ENCODE measurements at regions not wholly inside any gene's neighbourhood (a gene's known extent, or its start where the extent isn't known, plus 50 kb on each side); places are given as distances from the start of the nearest gene placed in this dataset.

DNA sequence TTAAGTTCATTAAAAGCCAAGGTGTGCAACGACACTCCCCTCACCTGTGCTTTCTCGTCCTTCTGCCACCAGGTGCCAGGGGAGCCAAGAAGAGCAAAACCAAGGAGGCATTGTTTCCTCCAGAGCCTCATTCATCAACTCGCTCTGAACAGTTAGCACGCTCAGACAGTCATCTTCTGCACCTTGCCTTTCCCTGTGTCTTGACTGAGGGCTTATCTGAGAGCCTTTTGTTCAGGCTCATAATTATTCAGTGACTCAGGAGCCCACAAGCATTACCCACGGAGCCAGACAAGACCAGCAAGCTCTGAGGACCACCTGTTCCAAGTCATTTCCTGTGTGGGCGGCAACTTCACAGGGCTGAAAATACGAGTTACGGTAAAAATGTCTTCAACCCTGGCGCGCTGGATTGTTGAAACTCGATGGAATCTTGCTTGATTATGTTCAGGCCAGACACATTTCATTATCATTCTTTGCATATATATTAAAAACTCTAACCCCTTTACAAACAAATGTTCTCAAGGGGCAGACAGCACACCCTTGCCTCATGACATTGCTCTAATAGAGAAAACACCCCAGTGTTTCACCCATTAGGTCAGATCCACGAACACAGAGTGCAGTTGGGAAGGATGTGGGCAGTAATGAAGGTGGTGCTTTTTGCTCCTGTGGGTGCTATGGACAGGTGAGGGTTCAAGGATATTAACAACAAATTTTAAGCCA lies 89.7 kb upstream of the RUNX1 start:
- no peak for DNase-seq

DNA sequence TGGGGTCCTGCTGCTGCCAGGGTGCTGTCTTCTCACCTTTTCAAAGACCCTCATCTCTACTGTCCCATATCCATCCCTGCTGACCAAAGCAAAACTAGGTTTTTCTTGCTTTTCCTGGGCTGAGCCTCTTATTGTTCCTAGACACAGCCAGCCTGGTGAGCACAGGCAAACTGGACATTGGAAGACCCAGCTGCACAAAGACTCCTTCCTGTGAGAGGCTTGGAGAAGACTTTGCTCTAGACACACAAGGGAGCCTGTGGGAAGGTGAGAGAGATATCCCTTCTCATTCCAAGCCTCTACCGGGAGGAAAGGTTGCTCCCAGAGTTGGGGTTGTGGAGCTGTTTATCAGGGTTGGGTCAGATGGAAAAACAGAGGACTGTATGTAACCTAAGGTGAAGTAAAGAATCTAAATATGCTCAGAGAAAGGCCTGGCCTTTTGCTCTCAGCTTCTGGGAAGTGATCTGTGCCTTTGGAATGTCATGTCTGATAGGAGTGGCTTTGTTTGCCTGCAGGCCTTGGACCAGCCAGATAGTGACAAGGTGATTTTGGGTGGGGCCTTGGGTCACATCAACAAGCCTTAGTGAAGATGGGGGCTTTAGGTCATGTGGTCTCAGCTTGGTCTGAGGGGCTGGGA lies 87.6 kb upstream of the RUNX1 start:
- no peak for DNase-seq

DNA sequence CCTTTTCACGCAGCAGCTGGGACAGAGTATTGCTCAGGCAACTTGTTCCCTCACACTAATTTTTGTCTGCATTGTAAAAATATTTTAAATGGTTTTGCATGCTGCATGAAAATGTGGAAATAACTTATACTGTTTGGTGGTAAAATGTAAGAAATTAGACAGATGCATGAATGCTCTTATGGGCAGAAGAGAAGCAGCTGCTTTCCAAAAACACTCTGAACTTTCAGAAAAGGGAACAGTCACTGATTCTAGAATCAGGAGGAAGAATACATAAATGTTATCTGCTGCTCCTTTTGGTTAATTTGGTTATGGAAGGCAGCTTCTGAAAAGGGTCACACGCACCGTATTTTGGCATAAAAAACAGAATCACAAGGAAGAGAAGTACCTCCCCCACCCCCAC lies 87.0 kb upstream of the RUNX1 start:
- no peak for DNase-seq

DNA sequence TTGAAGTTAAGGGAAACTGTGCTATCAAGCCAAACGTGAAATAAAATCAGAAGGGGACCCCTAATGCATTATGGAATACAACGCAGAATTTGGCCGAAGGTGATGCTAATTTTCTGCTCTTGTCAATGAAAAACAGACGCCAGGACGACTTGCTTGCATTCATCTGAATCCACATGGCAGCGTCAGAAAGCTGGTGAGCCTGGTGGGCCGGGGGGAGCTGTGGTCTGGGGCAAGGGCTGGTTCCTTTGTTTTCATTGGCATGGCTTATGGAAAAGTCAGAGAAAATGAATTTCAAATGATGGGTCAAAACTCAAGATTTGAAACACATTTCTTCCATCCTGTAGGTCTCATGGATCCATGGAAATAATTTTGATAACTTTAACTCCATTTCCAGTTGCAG lies 86.4 kb upstream of the RUNX1 start:
- DNase-seq: no peak

DNA sequence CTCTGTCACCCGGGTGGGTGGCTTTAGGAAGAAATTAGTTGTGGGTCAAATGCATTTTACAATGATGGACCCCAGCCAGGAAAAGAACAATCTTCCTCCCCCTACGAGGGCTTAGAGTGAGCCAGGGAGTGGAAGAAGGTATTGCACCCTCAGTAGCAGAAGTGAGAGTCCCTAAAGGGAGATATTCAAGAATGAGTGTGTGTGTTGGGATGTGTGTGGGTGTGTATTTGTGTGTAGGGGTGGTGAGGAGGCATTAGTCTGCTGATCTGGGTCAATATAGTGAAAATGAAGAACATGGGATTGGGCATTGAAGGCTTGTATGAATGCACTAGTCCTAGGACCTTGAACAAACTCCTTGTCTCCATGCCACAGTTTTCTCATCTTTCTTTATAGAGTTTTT lies 85.2 kb upstream of the RUNX1 start:
- no peak for DNase-seq

DNA sequence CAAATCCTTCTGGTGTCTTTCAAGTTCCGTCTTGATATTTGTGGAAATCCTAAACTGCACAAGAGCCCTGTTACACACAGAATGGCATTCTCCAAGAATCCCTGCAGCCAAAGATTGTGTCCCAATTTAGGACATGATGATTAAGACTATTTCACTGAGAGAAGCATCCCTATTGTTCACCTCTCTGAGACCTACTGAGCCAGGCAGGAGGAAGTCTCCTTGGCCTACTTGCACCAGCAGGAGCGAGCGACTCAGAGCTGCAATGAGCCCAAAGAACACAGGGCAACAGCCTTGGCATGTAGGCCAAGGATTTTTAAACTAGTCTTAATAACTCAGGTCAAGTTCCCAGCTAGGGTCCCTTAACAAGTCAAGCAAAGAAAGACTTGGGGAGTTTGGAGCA lies 79.4 kb upstream of the RUNX1 start:
- no peak for DNase-seq

DNA sequence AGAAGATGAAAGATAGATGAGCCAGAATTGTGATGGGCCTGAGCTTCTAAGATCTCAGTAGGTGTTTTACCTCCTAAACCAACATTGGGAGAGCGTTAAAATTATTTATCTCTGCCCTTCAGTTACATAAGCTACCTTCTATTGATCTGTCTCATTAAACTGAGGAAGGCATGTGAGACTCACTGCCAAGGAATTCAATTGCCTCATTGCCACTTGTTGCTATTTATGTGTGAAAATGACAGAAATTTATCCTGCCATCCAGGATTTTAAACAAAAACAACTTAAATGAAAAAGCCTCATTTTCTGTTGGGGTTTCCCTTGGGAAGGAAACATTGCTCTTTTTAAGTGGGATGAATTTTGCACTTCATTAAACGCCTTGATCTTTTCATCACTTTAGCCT lies 78.7 kb upstream of the RUNX1 start:
- no peak for DNase-seq

DNA sequence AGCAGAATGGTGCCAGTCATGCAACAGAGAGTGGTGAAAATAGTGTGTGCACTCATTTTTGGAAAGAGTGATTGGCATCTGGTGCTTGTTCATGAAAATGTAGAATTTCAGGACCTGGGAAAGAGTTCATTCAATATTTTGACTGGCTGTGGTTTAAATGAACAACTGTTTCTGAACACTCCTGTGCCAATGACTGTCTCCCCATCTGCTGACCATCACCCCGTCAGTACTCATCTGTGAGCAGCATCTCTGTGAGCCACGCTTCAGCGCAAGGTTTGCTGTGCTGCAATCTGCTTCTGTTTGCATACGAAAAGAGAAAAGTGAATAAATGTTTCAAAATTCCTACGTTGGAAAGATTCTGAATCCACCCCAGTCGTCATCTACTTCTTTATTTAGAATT lies 77.9 kb upstream of the RUNX1 start:
- no peak for DNase-seq

DNA sequence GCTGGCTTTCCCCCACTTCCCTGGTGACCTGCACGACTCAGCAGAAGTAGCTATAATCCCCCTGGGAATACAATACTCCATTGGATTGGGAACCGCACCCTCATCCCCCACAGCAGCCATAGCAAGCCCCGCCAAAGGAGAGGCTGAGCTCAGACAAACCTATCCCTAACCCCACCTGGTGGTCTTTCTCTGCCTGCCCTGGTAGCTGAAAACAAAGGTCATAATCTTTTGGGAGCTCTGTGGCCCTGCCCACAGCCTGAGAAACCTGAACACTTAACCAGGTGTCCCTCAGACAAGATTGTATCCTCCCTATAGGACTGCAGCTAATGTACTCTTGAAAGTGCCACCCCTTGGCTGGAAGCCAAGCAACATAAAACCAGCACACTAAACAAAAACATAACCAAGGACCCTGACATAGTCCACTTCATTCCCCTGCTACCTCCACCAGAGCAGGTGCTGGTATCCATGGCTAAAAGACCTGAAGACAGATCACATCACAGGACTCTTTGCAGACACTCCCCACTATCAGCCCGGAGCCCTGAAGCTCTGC lies 71.6 kb upstream of the RUNX1 start:
- no peak for DNase-seq

DNA sequence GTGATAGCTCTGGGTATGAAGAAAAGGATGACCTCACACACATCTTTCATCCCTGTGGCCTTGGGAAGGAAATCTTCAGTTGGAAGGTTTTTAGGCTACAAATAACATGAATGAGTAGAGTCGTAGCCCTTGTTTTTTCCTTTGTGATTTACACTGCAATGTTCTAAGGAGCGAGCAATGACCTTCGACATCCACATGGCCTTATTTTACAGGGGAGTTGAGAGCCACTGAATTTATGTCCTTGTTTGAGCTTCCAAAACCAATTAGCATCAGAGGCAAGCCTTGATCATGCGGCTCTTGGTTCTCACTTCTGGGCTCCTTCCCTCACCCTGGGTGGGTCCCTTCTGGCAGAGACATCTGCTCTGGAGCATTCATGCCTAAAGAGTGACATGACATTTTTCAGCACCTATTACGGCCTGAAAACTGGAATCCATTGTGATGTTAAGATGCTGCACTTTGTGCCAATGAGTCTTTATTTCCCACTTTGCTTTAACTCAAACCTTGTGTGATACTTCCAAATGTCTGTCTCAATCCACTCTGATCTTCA lies 70.5 kb upstream of the RUNX1 start:
- DNase-seq: no peak

DNA sequence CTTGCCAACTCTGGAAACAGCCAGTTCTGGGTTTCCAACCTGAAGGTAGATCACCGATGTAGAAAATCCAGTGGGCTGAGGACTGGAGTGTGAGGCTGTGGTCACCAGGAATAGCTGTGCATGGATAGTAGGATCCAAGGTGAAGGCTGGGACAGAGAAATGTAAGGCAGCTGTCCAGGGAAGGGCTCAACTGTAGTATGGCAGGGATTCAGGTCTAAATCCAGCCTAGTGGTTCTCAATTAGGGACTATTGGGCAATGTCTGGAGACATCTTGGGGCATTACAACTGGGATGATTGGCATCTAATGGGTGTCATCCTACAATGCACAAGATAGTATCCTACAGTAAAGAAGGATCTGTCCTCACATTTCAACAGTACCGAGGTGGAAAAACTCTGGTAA lies 67.7 kb upstream of the RUNX1 start:
- DNase-seq: no peak

DNA sequence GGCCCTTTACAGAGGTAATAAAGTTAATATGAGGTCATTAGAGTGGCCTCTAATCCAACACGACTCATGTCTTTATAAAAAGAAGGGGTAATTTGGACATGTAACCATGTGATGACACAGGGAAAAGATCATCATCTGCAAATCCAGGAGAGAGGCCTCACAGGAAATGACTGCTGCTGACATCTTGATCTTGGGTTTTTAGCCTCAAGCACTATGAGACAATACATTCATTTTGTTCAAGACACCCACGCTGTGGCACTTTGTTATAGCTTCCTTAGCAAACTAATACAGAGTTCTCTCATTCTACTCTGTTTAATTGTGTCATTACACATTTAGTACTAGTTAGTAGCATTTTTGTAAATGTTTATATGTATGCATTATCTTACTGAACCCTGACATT lies 64.0 kb upstream of the RUNX1 start:
- no peak for DNase-seq

DNA sequence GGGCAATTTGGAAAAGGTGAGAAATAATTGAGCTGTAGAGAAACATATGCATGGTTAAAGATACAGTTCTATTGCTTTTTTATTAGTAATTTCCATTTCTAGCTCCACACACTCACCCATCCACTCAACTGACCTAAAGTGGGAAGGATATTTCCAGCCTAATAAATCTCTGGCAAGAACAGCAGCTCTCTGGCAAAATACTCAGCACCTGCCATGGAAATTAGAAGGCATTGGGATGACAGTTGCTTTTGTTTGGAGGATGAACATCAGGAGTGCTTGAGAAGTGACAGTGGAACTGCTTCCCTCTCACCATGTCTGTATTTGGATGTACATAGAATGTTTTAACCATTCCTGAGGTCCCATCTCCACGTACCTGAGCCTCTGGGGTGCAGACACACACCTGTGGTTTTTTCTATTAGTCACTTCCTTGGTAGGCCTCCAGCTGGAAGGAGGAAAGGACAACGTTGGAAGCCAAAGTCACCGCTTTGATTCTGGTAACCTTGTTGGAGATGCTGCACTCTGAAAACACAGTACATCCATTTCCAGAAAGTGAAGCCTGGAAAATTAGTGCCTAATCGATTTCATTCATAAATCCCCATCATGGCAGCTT lies 62.3 kb upstream of the RUNX1 start:
- no peak for DNase-seq

DNA sequence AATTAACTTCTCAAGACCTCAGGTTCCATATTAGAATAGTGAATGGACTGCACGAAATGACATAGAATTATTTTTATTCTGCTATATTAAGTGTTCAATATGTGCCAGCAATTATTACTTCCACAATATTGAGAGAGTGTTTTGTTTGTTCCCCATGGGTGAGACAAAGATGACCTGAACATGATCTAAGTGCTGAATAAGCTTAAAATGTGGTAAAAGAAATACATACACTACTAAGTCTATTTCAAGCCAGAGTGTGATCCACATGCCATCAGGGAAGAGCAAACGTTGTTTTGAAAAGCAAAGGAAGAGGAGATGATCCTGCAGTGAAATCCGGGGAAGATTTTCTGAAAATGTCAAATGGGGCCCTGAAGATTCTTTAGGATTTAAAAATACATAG lies 59.8 kb upstream of the RUNX1 start:
- no peak for DNase-seq

DNA sequence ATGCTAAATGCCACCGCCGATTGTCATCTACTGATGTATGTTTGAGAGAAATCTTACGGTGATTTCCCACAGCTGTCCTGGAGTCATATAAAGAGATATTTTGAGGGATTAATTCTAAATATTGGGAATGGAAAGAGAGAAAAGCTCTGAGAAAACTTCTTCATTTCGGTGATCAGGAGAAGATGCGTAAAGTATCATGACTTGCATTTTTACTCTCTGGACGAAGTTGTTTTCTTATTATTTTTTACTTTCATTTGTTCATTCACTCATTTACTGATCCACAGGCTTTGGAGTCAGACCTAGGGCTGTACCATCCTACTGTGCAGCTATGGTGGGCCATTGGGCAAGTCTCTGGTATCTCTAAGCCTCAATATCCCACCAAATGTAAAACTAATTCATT lies 58.4 kb upstream of the RUNX1 start:
- no peak for DNase-seq

DNA sequence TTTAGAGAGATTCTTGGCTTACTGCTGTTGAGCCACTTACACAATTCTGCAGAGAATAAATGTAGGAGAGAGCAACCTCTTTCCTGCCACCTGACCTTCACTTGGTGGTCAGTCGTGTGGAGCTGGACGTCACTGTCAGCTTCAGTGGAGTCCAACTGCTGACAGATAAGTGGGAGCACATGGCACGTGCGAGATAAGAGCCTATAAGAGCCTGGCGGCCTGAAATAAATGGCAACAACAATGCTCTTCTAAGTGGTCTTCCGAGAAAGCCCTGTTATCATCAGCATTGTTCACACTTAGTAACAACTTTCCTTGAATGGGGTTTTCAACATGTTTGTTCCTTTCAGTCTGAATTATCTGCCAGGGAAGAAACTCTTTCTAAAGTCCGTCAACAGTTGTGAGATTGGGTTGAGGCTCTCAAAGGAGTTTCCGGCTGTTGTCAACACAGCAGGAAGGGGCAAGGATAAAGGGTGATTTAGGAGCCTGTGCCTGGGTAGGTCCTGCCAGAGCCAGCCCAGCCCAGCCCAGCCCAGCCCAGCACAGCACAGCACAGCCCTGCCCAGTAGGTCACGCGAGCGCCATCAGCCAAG lies 57.2 kb upstream of the RUNX1 start:
- DNase-seq: no peak

DNA sequence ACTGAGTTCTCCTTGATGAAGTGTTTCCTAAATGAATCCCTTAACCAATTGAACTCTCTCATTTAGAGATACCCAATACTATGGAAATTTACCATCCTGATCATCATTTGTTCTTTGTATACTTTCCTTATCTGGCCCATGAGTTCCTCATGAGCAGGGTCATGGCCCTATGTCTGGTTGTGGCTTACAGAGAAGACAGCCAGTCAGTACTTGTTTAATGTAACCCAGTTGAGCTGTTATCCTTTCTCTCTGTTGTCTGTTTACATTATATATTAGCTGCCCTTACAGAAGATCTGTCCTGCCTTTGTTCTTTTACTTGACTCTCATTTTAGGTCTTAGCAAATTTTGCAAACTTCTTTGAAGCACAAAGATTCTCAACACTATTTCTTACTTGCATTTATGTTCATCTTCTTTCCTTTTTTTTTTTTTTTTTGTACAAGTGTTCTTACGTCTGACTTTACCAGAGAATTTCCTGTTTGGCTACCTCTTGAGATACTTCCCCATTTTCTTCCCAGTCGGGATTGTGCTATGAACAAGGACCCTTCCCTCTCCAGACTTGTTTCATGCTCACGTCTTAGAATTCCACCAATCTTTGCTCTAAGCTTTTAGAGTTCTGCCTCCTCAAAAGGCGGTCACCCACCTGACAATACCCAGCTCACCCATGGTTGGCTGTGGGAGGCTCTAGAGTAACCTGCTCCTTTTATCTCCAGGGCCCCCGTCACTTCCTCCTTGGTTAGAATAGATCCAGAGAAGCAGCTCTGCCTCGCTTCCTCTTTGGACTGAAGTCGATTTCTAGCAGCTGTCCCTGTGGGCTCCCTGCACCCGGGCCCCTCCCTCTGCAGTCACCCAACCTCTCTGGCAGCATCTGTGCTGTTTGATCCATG lies 53.6 kb upstream of the RUNX1 start:
- no peak for DNase-seq

DNA sequence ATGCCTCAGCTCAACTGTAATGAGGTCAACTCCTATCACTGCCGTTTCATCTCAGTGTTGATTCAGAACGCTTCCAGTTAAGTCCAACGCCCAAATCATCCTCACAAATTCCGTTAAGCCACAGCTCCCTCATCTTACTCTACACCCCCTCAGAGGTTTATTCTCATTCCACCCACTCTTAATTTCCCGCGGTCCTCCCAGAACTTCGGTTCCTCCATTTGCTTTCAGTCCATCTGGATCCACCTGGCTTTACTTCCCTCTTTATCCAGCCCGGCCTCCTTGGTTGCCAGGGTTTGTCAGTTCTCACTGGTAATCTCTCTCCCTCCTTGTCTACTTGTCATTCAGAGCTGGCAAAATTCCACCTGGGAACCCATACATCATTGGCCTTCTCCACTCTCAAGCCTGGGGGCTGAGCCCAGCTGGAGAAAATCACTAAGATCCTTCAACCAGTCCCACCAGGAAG lies 51.3 kb upstream of the RUNX1 start:
- no peak for DNase-seq

DNA sequence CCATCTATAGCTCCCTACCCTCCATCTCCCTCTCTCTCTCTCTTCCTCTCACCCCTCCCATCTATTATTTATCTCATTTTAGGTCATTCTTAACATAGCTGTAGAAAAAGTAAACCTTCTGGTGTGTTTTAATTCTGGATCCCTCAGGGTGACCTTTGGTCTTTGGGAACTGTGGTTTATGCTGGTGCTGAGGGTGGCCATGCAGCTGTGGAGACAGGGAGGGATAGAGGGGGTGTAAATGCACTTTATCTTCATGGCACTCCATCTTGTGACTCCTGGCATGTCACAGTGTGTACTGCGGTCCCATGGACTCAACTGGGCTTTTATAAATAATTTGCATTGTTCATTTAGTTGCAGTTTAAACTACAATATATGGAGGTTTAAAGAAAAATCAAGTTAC lies 50.2 kb upstream of the RUNX1 start:
- no peak for DNase-seq

Measured in NCI-H774 (cell line).